Panc1 (cell line): ENCODE measurements at regions not wholly inside any gene's neighbourhood (a gene's known extent, or its start where the extent isn't known, plus 50 kb on each side); places are given as distances from the start of the nearest gene placed in this dataset.

Experiments
- ATAC-seq: fragments of 200-7000 bp; cut with Tn5 transposase; 2 replicates; pipeline ENCODE4 v1.9.1; 2020; ENCODE audit warnings: mild to moderate bottlenecking, moderate library complexity
- BruUV-seq: library from RNA; stranded (reverse); fragments of 400-500 nt; replicated peaks from 2 replicates; lab custom pipeline; 2021; lab: Mats Ljungman, UMichigan
- CTCF ChIA-PET: fragments of 300-600 bp; sonication (Branson Sonifier 250); formaldehyde crosslinking; loops from one replicate; lab custom pipeline; 2022; ENCODE audit warnings: antibody characterized with exemption; lab: Charles Lee
- POLR2A ChIA-PET: fragments of 300-600 bp; sonication (Branson Sonifier 250); formaldehyde crosslinking; loops from one replicate; lab custom pipeline; 2022; ENCODE audit warnings: antibody characterized with exemption; lab: Charles Lee
- DNase-seq: peaks from one replicate; pipeline ENCODE4 v3.0.0-alpha.2; 2010; ENCODE audit warnings: low read depth, low spot score
- H3K27ac ChIP-seq: 2 replicates; pipeline ENCODE4 v1.5.1; 2011; ENCODE audit warnings: mild to moderate bottlenecking, low read length, inconsistent platforms
- H3K27me3 ChIP-seq: fragments of 200-500 bp; sonication (Bioruptor generic); 2 replicates; pipeline ENCODE4 v1.6.0; 2014; ENCODE audit warnings: low read length, inconsistent platforms; ENCODE audit not compliant: control insufficient read depth, insufficient read depth
- H3K36me3 ChIP-seq: fragments of 200-500 bp; sonication (Bioruptor generic); 2 replicates; pipeline ENCODE4 v1.5.1; 2014; ENCODE audit warnings: inconsistent platforms, mild to moderate bottlenecking, low read length, moderate library complexity; ENCODE audit not compliant: control insufficient read depth, insufficient read depth
- H3K4me1 ChIP-seq: 2 replicates; pipeline ENCODE4 v1.5.1; 2011; ENCODE audit warnings: inconsistent platforms, mild to moderate bottlenecking, low read length, moderate library complexity; ENCODE audit not compliant: control insufficient read depth, insufficient read depth
- H3K4me3 ChIP-seq, 2 experiments: 2 replicates each; pipeline ENCODE4 v1.5.1; 2011 to 2012; ENCODE audit warnings: low read depth in 2 of 2, low read length in 2 of 2, mild to moderate bottlenecking in 2 of 2, inconsistent platforms in 1 of 2, moderate library complexity in 1 of 2
- H3K9me3 ChIP-seq: fragments of 200-500 bp; sonication (Bioruptor generic); 2 replicates; pipeline ENCODE4 v1.5.1; 2014; ENCODE audit warnings: low read depth, mild to moderate bottlenecking, inconsistent platforms, low read length, moderate library complexity; ENCODE audit not compliant: control insufficient read depth, insufficient read depth
- POLR2AphosphoS5 ChIP-seq: IDR thresholded peaks from 2 replicates; pipeline ENCODE4 v1.6.1; 2012; ENCODE audit warnings: mild to moderate bottlenecking, low read depth, low read length, moderate library complexity
- SIN3A ChIP-seq: IDR thresholded peaks from 2 replicates; pipeline ENCODE4 v1.6.1; 2012; ENCODE audit warnings: low read depth, mild to moderate bottlenecking, low read length, moderate library complexity, borderline replicate concordance; ENCODE audit not compliant: insufficient read depth
- TCF7L2 ChIP-seq: IDR thresholded peaks from 2 replicates; pipeline ENCODE4 v1.6.1; 2011; ENCODE audit warnings: mild to moderate bottlenecking, low read depth, low read length, inconsistent platforms
- in situ Hi-C: cut with HindIII; loops from 2 replicates; pipeline ENCODE4 v1.10.0; 2016; ENCODE audit warnings: low sequenced_read_pairs, low pct_unique_long_range_greater_than_20kb
- intact Hi-C: fragments of 100-400 bp; cut with micrococcal nuclease; formaldehyde crosslinking; loops from one replicate; pipeline ENCODE4 v1.10.0; 2022; ENCODE audit not compliant: unreplicated experiment
- TF ChIP-seq, protein P1 (sequence below): fragments of 450-650 bp; IDR thresholded peaks from 2 replicates; pipeline ENCODE4 v1.5.1; 2017; ENCODE audit warnings: mild to moderate bottlenecking
- TF ChIP-seq, protein P2 (sequence below), 2 experiments: IDR thresholded peaks; 2 replicates each; pipeline ENCODE4 v1.6.1; 2011 to 2012; ENCODE audit warnings: low read depth in 2 of 2, control low read depth in 1 of 2, low read length in 1 of 2, mild to moderate bottlenecking in 1 of 2, moderate library complexity in 1 of 2; ENCODE audit not compliant: insufficient read depth in 1 of 2

DNA sequence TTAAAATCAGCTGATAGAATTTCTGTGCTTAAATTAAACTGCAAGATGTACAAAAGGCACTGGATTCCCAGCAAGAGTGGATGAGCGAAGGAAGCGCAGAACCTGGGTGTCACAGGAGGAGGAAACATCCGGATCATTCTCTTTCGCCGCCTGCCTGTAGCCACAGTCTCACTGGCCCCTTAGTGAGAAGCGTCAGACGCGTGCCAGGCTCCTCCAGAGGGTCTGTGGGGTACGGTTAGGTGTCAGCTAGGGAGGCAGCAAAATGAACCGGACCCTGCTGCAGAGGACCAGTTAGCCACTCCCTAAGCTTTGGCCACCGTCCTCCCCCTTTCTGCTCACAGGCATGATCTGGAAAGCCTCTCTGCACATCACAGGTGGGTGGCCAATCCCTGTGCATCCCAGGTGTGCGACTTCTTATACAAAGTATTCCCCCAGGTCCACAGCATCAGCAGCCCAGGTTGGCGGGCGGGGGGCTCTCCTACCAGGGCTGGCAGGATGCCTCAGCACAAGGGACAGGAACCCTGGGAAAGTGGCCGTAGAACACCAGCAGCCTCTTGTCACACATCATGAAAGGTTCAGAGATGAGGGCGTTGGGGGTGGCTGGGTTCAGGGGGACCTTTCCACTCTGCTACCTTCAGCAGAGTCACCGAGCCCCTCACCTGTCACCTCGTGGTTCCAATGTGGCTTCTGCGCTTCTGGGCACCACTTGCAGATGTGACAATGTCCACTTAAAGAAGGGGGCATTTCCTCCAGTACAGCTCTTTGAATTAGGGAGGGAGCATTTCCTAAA is 61.1 kb upstream of the SLC66A3 start:
- ChIA-PET CTCF (interaction anchor here (0.5 kb wide), 1 partner anchor 70 kb away, joined by 3 read pairs; no protein-coding TSS in a partner anchor), POLR2A (no interaction called here)
- no TSS peak for BruUV-seq
- in situ Hi-C loops (no loop called here), intact Hi-C loops (no loop called here)
- Histone ChIP-seq H3K4me1 (no peaks in the 10 kb centered on the region), H3K27me3 (no peaks in the 10 kb centered on the region), H3K27ac (no peak overlapping the region), H3K4me3 (no peak overlapping the region), H3K36me3 (no peaks in the 10 kb centered on the region), H3K9me3 (no peaks in the 10 kb centered on the region)
- no peak for DNase-seq
- TF ChIP-seq, protein P1, sequence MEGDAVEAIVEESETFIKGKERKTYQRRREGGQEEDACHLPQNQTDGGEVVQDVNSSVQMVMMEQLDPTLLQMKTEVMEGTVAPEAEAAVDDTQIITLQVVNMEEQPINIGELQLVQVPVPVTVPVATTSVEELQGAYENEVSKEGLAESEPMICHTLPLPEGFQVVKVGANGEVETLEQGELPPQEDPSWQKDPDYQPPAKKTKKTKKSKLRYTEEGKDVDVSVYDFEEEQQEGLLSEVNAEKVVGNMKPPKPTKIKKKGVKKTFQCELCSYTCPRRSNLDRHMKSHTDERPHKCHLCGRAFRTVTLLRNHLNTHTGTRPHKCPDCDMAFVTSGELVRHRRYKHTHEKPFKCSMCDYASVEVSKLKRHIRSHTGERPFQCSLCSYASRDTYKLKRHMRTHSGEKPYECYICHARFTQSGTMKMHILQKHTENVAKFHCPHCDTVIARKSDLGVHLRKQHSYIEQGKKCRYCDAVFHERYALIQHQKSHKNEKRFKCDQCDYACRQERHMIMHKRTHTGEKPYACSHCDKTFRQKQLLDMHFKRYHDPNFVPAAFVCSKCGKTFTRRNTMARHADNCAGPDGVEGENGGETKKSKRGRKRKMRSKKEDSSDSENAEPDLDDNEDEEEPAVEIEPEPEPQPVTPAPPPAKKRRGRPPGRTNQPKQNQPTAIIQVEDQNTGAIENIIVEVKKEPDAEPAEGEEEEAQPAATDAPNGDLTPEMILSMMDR, result no peak
- TF ChIP-seq POLR2AphosphoS5 (no peak), TCF7L2 (no peak), SIN3A (no peak)
- TF ChIP-seq, protein P2, sequence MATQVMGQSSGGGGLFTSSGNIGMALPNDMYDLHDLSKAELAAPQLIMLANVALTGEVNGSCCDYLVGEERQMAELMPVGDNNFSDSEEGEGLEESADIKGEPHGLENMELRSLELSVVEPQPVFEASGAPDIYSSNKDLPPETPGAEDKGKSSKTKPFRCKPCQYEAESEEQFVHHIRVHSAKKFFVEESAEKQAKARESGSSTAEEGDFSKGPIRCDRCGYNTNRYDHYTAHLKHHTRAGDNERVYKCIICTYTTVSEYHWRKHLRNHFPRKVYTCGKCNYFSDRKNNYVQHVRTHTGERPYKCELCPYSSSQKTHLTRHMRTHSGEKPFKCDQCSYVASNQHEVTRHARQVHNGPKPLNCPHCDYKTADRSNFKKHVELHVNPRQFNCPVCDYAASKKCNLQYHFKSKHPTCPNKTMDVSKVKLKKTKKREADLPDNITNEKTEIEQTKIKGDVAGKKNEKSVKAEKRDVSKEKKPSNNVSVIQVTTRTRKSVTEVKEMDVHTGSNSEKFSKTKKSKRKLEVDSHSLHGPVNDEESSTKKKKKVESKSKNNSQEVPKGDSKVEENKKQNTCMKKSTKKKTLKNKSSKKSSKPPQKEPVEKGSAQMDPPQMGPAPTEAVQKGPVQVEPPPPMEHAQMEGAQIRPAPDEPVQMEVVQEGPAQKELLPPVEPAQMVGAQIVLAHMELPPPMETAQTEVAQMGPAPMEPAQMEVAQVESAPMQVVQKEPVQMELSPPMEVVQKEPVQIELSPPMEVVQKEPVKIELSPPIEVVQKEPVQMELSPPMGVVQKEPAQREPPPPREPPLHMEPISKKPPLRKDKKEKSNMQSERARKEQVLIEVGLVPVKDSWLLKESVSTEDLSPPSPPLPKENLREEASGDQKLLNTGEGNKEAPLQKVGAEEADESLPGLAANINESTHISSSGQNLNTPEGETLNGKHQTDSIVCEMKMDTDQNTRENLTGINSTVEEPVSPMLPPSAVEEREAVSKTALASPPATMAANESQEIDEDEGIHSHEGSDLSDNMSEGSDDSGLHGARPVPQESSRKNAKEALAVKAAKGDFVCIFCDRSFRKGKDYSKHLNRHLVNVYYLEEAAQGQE (IDR thresholded peaks at IDR 0.05; ENCODE audit: insufficient read depth in 1 of 2, low read depth in 2 of 2, low read length in 1 of 2), result no peak
- no peak for ATAC-seq

DNA sequence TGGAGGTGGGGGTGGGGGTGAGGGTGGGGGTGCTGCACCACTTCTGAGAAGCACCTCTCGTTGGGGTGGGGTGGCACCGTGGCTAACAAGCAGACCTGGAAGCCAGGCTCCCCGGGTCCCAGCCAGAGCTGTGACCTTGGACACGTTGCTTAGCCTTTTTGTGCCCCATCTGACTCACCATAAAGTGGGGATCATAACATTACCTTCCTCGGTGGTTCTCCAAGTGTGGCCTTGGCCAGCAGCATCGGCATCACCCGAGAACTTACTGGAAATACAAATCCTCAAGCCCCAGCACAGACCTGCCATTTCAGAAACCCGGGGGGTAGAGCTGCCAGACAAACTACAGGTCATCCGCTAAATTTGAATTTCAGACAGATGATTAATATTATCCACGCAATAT is 58.7 kb upstream of the SLC66A3 start:
- H3K4me3 ChIP-seq, result no peak overlapping the region
- in situ Hi-C loops (no loop called here), intact Hi-C loops (no loop called here)
- no peaks in the 10 kb centered on the region for H3K4me1 ChIP-seq
- DNase-seq (no peak), ATAC-seq (no peak)
- H3K36me3 ChIP-seq, result no peaks in the 10 kb centered on the region
- H3K27me3 ChIP-seq, result no peaks in the 10 kb centered on the region
- H3K9me3 ChIP-seq, result no peaks in the 10 kb centered on the region
- TF ChIP-seq SIN3A, result no peak
- TF ChIP-seq, protein P2 (IDR thresholded peaks at IDR 0.05; ENCODE audit: insufficient read depth in 1 of 2, low read depth in 2 of 2, low read length in 1 of 2), result no peak
- no peak for TF ChIP-seq TCF7L2
- no peak for TF ChIP-seq POLR2AphosphoS5
- TF ChIP-seq, protein P1, result no peak
- CTCF ChIA-PET, result no interaction called here
- no peak overlapping the region for H3K27ac ChIP-seq
- no TSS peak for BruUV-seq
- POLR2A ChIA-PET, result no interaction called here
